GM12865 (cell line): ENCODE measurements at regions not wholly inside any gene's neighbourhood (a gene's known extent, or its start where the extent isn't known, plus 50 kb on each side); places are given as distances from the start of the nearest gene placed in this dataset.
"Not testable (repeated sequence)": the region's sequence is repeated elsewhere in the genome, so short reads cannot be mapped to it uniquely, and the experiment has no call there.

Experiments used
- DNase-seq: peaks from one replicate; pipeline ENCODE4 v3.0.0; 2010; ENCODE audit warnings: low read depth
- H3K4me3 ChIP-seq: 2 replicates; pipeline ENCODE4 v1.5.1; 2011; ENCODE audit warnings: mild to moderate bottlenecking, low read depth, low read length, control low read depth
- TF ChIP-seq, protein P1 (sequence below): IDR thresholded peaks from 2 replicates; pipeline ENCODE4 v1.5.1; 2011; ENCODE audit warnings: low read length, control low read depth, low read depth, inconsistent platforms; ENCODE audit not compliant: insufficient read depth; ENCODE audit errors: missing control alignments

GRCh38 chr9:99497641-99498040 is 275.6 kb downstream of the SEC61B start:
- TF ChIP-seq, protein P1, sequence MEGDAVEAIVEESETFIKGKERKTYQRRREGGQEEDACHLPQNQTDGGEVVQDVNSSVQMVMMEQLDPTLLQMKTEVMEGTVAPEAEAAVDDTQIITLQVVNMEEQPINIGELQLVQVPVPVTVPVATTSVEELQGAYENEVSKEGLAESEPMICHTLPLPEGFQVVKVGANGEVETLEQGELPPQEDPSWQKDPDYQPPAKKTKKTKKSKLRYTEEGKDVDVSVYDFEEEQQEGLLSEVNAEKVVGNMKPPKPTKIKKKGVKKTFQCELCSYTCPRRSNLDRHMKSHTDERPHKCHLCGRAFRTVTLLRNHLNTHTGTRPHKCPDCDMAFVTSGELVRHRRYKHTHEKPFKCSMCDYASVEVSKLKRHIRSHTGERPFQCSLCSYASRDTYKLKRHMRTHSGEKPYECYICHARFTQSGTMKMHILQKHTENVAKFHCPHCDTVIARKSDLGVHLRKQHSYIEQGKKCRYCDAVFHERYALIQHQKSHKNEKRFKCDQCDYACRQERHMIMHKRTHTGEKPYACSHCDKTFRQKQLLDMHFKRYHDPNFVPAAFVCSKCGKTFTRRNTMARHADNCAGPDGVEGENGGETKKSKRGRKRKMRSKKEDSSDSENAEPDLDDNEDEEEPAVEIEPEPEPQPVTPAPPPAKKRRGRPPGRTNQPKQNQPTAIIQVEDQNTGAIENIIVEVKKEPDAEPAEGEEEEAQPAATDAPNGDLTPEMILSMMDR: no peak
- H3K4me3 ChIP-seq: no peak overlapping the region
- peak; percentile 53 for DNase-seq

- DNase-seq, H3K4me3 ChIP-seq: not testable (repeated sequence)
Measured at GRCh38 chr9:99498979-99499378, 276.9 kb downstream of the SEC61B start.

GRCh38 chr9:99505936-99506335 is 283.9 kb downstream of the SEC61B start:
- no peak for DNase-seq
- no peak overlapping the region for H3K4me3 ChIP-seq
- TF ChIP-seq, protein P1: no peak

DNA sequence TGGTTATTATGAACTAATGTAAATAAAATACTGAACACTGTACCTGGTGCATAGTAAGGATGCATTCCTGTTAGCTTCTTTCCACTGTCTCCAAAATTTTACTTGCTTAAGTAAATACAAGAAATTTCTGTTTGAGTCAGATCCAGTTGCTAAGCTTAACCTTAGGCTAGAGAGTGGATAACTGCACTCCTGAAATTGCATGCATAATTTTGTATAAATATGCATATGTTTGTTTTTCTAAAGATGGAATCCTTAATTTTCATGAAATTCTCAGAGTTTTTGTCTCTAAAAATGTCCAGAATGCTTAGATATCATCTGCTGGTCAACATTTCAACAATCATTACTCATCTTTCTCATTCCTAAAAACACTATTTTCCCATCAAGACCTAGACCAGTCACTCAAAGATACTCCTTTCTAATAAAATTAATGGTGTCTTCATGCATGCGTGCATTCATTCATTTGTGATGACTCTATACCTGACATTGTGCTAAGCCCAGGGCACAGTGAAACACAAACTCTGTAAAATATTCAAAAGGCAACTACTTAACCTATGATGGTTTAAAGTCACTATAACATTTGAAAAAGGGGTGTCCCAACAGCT is 284.8 kb downstream of the SEC61B start:
- TF ChIP-seq, protein P1: no peak
- no peak for DNase-seq
- no peak overlapping the region for H3K4me3 ChIP-seq

GRCh38 chr9:99509065-99509745 is 287.1 kb downstream of the SEC61B start:
- TF ChIP-seq, protein P1: no peak
- H3K4me3 ChIP-seq: no peak overlapping the region
- no peak for DNase-seq

- peak; percentile 22 for DNase-seq
- TF ChIP-seq, protein P1: no peak
Measured at GRCh38 chr9:99509900-99510535, 287.9 kb downstream of the SEC61B start.

GRCh38 chr9:99511723-99512122 is 289.6 kb downstream of the SEC61B start:
- DNase-seq: no peak
- TF ChIP-seq, protein P1: no peak
- no peak overlapping the region for H3K4me3 ChIP-seq

More at GRCh38 chr9:99509900-99510535, 287.9 kb downstream of the SEC61B start:
- H3K4me3 ChIP-seq: no peak overlapping the region
